GM12875 (cell line): ENCODE measurements at regions not wholly inside any gene's neighbourhood (a gene's known extent, or its start where the extent isn't known, plus 50 kb on each side); places are given as distances from the start of the nearest gene placed in this dataset.

Experiments
- H3K4me3 ChIP-seq: one replicate; pipeline ENCODE4 v1.5.1; 2011; ENCODE audit warnings: low read depth, low read length, control low read depth
- TF ChIP-seq, protein P1 (sequence below): IDR thresholded peaks from 2 replicates; pipeline ENCODE4 v1.5.1; 2011; ENCODE audit warnings: low read depth, mild to moderate bottlenecking, control low read depth, inconsistent platforms, low read length, moderate library complexity, borderline replicate concordance; ENCODE audit not compliant: insufficient read depth

DNA sequence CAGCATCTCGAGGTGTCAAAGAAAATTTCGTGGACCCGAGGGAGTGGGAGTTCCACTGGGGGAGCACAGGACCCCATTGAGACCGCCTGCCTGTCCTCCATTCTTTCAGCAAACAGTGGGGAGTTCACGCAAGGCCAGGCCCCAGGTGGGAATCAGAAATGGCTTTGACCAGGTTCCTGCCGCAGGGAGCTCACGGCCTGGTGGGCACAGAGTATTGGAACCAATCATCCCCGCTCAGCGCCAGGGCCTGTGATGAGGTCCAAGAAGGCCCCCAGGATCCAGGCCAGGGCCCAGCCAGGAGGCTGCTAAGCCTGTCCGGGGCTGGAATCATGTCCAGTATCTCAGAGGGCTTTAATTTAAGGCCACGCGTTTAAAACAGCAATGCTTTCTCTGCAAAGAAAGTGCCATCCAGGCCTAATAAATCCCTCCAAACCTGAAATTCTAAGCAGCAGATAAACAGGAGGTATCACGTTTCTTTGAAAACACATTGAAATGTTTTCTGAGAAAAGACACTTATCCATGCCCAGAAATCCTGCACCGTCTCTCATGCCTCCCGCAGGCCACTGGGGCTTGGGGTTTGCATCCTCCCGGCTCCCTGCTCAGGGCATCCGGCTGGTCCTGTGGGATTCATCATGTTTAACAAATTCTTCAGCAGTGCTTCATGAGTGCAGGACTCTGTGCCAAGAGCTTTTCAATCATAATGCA, 125.7 kb downstream of the OAT start:
- H3K4me3 ChIP-seq, result no peak overlapping the region
- TF ChIP-seq, protein P1, sequence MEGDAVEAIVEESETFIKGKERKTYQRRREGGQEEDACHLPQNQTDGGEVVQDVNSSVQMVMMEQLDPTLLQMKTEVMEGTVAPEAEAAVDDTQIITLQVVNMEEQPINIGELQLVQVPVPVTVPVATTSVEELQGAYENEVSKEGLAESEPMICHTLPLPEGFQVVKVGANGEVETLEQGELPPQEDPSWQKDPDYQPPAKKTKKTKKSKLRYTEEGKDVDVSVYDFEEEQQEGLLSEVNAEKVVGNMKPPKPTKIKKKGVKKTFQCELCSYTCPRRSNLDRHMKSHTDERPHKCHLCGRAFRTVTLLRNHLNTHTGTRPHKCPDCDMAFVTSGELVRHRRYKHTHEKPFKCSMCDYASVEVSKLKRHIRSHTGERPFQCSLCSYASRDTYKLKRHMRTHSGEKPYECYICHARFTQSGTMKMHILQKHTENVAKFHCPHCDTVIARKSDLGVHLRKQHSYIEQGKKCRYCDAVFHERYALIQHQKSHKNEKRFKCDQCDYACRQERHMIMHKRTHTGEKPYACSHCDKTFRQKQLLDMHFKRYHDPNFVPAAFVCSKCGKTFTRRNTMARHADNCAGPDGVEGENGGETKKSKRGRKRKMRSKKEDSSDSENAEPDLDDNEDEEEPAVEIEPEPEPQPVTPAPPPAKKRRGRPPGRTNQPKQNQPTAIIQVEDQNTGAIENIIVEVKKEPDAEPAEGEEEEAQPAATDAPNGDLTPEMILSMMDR, result no peak

DNA sequence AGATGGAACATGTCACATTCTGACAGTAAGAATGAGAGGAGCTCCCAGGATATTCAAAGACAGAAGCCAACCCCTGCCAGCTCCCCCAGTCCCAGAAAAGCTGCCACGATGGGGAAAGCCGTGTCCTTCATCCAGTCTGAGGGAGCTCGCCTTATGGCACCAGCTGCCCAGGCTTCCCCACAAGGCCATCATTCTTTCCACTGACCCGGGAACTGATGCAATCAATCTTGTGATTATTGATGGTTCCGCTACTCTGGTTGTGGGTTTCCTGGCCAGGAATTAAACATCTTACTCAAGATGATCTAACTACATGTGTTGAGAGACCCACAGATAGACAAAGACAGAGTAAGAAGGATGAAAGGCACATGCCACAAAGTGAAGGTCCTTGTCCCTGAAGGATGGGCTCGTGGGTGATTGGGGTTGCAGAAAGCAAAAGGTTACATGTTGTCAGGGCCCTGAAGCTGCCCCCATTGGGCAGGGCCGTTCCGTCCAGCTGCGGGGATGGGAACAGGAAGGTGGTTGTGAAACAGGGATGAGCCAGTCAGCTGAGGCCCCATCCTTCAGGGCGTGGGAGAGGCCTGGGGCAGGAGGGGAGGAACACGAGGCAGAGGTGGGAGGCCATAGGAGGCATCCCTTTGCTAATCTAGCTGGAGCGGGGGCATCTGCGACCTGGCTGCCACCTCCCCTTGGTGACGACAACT, 127.6 kb downstream of the OAT start:
- no peak overlapping the region for H3K4me3 ChIP-seq
- TF ChIP-seq, protein P1, result no peak

DNA sequence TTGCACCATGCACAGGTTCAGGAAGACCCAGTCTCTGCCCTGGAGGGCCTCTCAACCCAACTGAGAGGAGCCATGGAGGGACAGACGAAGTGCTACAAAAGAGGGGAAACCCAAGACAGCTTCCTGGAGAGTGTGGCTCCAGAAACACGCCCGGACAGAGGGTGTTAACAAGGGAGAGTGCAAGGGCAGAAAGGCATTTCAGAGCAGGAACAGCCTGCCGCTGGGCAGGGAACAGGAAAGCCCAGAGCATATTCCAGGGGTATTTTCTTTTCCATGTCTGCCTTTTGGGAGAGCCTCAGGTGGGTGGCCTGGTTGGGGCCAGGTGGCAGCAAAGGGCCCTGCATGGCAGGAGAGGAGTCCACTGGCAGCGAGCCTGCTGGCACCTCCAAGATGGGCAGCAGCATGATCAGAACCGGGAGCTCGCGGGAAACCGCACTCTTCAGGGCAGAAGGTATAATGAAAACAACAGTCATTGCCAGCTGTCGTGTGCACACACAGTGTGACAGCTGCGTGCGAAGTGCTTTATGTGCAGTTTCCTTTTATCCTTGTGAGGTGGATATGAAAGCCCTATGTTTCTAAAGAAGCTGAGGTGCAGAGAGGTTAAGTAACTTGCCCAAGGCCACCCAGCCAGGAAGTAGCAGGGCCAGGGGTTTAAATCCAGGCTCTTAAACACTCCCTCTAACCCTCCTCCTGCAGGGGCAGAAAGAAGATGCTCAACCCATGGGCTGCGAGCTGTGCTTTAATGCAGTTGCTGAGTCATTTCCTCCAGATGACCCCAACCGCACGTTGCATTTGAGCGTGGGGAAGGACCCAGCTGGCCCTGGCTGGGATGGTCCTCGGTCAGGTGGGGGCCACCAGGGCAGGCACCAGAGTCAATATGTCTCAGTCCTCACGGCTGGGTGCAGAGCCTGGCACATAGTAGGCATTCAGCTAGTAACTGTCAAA, 128.6 kb downstream of the OAT start:
- TF ChIP-seq, protein P1, result no peak
- H3K4me3 ChIP-seq, result no peak overlapping the region

DNA sequence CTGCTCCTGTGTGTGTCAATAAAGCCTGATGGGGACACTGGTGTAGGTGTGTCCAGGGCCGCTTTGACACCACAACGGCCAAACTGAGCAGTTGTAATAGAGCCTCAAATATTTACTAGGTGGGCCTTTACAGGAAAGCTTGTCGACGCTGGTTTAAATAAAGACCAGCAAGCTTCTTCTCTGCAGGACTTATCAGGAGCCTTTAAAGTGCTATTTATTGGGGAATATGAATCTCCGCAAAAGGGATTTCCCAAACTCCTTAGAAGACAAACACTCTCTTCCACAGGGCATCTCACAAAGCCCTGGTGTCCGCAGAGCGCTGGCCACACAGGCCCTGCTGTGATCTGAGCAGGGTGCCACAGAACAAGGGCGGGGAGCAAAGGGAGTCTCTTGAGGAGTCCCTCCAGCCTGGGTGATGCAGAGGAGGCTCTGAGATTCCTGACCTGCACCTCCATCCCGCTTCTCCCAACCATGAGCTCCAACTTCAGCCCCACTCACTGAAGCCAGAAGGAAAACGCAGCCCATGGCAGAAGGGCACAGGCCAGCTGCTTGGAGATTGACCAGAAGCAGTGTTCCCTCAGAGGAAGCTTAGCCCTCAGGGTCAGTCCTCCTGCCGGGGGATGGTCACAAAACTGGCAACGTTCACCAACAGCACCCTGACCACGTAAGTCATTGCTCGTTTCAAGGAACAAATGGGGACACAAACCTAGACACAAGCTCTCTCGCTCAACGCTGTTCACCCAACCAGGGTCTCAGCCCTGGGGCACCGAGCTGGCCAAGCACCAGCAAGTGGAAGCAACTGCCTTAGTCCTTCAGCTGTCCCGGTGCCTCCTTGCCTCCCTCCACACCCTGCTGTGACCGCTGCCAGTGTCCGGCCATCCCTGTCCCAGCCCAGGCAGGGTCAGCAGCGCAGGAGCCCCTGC, 129.5 kb downstream of the OAT start:
- TF ChIP-seq, protein P1, result no peak
- no peak overlapping the region for H3K4me3 ChIP-seq

DNA sequence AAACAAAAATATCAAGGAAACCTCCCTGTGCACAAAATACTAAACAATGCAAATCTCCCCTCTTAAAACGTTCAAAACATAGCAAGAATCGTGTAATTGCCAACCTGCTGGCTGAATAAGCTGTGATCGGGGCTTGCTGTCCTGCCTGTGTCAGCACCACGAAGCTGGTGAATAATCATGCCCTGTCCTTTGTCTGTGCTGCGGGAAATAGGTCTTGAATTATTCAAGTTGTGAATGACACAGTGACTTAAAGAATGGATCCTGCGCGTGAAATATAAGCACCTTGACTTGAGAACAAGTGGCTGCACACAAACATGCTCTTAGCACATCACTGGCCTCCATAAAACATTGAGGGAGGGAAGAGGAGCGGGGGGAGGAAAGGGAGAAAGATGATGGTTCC, 130.2 kb downstream of the OAT start:
- H3K4me3 ChIP-seq, result no peak overlapping the region
- TF ChIP-seq, protein P1, result no peak

DNA sequence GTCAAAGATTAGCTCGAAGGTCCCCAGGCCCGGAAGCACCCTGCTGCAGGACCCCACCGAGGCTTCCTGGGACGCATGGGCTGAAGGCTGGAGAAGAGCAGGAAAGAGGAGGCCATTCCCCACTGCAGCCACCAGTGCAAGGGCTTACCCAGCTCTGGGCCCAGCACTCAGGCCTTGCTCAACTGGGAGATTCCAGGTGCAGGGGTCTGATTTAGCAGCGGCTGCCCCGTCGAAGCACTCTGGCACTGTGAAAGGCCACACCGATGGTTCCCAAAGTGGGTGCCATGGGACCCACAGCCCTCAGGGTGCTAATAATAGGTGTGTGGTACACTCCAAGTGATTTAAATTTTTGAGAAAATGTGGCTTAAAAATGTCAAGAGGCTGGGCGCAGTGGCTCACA, 130.9 kb downstream of the OAT start:
- no peak overlapping the region for H3K4me3 ChIP-seq
- TF ChIP-seq, protein P1, result no peak
